Hepatocyte (in vitro differentiated cells): ENCODE measurements at regions not wholly inside any gene's neighbourhood (a gene's known extent, or its start where the extent isn't known, plus 50 kb on each side); places are given as distances from the start of the nearest gene placed in this dataset.

Experiments
- DNase-seq: peaks from one replicate; pipeline ENCODE4 v3.0.0-alpha.2; 2016; ENCODE audit warnings: low spot score
- H2AFZ ChIP-seq: fragments of 200-600 bp; sonication (generic); 2 replicates; pipeline ENCODE4 v1.6.0; 2016; ENCODE audit warnings: antibody characterized with exemption, mild to moderate bottlenecking
- H3K27ac ChIP-seq: fragments of 200-600 bp; sonication (generic); 2 replicates; pipeline ENCODE4 v1.5.1; 2016; ENCODE audit warnings: mild to moderate bottlenecking
- H3K27me3 ChIP-seq: fragments of 200-600 bp; sonication (generic); 2 replicates; pipeline ENCODE4 v1.6.1; 2016
- H3K36me3 ChIP-seq: fragments of 200-600 bp; sonication (generic); replicated peaks from 2 replicates; pipeline ENCODE4 v1.5.1; 2016; ENCODE audit warnings: low read depth; ENCODE audit not compliant: insufficient read depth
- H3K4me1 ChIP-seq: fragments of 200-600 bp; sonication (generic); 2 replicates; pipeline ENCODE4 v1.5.1; 2016; ENCODE audit warnings: mild to moderate bottlenecking, moderate library complexity; ENCODE audit not compliant: insufficient read depth
- H3K4me2 ChIP-seq: fragments of 200-600 bp; sonication (generic); 2 replicates; pipeline ENCODE4 v1.6.0; 2016
- H3K4me3 ChIP-seq: fragments of 200-600 bp; sonication (generic); 2 replicates; pipeline ENCODE4 v1.5.1; 2016; ENCODE audit warnings: mild to moderate bottlenecking
- H3K79me2 ChIP-seq: fragments of 200-600 bp; sonication (generic); 2 replicates; pipeline ENCODE4 v1.6.0; 2017; ENCODE audit warnings: mild to moderate bottlenecking
- H3K9me2 ChIP-seq: fragments of 200-600 bp; sonication (generic); replicated peaks from 2 replicates; pipeline ENCODE4 v1.6.0; 2017; ENCODE audit warnings: mild to moderate bottlenecking; ENCODE audit not compliant: insufficient read depth
- H3K9me3 ChIP-seq: fragments of 200-600 bp; sonication (generic); 2 replicates; pipeline ENCODE4 v1.5.1; 2016; ENCODE audit warnings: low read depth, mild to moderate bottlenecking
- H4K20me1 ChIP-seq: fragments of 200-600 bp; sonication (generic); 2 replicates; pipeline ENCODE4 v1.6.0; 2016; ENCODE audit warnings: mild to moderate bottlenecking; ENCODE audit not compliant: insufficient read depth, poor library complexity, severe bottlenecking
- EZH2 ChIP-seq: fragments of 200-600 bp; sonication (generic); IDR thresholded peaks from 2 replicates; pipeline ENCODE4 v1.6.1; 2016; ENCODE audit warnings: antibody characterized with exemption, mild to moderate bottlenecking, borderline replicate concordance
- EZH2phosphoT487 ChIP-seq: fragments of 200-600 bp; sonication (generic); IDR thresholded peaks from one replicate; pipeline ENCODE4 v1.6.1; 2018; ENCODE audit warnings: antibody characterized with exemption, mild to moderate bottlenecking, low read depth, moderate library complexity; ENCODE audit not compliant: unreplicated experiment, severe bottlenecking
- WGBS: methylation state at CpG from one replicate; pipeline ENCODE4 v1.1.6; 2016; ENCODE audit warnings: low lambda C conversion rate; ENCODE audit errors: missing lambda C conversion rate; 5-methylcytosine and 5-hydroxymethylcytosine counted together
- TF ChIP-seq, protein P1 (sequence below): fragments of 200-600 bp; sonication (generic); IDR thresholded peaks from 2 replicates; pipeline ENCODE4 v1.5.1; 2016; ENCODE audit warnings: antibody characterized with exemption, mild to moderate bottlenecking; ENCODE audit not compliant: poor library complexity

DNA sequence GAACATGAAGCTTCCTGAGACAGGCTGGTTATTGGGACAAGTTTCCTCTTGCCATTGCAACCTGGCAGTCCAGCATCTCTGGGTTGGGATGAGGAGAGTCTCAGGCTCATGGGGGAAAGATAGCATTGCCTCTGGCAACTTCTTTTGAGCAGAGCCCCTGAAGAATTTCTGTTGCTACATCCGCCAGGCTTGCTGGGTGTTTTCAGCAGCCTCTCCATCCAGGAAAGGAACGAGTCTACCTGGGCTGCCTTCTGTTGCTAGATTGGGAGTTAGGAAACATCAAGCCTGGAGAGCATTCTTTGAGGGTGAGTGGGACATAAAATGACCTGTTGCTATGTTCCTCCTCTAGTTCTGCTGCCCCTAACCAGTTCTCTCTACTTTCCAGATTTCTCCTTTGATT lies 313.5 kb downstream of the RFPL4B start:
- WGBS, result 72% methylated on average over 2 of the region's 2 CpGs
- DNase-seq, result no peak
- H2AFZ ChIP-seq, result no peak overlapping the region

DNA sequence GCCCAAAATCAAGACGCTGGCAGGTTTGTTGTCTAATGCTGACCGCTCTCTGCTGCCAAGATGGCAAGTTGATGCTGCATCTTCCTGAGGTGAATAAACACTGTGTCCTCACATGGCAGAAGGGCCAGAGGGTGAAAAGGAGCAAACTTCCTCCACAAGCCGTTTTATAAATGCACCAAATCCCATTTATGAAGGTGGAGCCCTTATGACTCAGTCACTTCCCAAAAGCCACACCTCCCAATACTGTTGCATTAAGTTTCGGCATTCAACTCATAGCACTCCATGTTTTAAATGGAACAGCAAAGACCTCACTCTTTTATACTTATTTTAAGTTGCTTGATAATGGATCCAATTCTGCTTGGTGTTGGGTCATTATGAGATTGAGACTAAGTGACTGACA lies 316.6 kb downstream of the RFPL4B start:
- Histone ChIP-seq H3K4me3 (no peak overlapping the region), H3K9me2 (no peaks in the 10 kb centered on the region), H3K79me2 (no peaks in the 10 kb centered on the region), H2AFZ (no peak overlapping the region), H3K9me3 (no peaks in the 10 kb centered on the region), H3K36me3 (no peaks in the 10 kb centered on the region), H3K4me1 (no peaks in the 10 kb centered on the region), H3K27me3 (no peaks in the 10 kb centered on the region), H3K27ac (no peak overlapping the region), H3K4me2 (no peak overlapping the region), H4K20me1 (no peaks in the 10 kb centered on the region)
- WGBS, result 80% methylated on average over 4 of the region's 4 CpGs
- no peak for DNase-seq
- TF ChIP-seq EZH2, result no peak
- no peak for TF ChIP-seq EZH2phosphoT487
- TF ChIP-seq, protein P1, sequence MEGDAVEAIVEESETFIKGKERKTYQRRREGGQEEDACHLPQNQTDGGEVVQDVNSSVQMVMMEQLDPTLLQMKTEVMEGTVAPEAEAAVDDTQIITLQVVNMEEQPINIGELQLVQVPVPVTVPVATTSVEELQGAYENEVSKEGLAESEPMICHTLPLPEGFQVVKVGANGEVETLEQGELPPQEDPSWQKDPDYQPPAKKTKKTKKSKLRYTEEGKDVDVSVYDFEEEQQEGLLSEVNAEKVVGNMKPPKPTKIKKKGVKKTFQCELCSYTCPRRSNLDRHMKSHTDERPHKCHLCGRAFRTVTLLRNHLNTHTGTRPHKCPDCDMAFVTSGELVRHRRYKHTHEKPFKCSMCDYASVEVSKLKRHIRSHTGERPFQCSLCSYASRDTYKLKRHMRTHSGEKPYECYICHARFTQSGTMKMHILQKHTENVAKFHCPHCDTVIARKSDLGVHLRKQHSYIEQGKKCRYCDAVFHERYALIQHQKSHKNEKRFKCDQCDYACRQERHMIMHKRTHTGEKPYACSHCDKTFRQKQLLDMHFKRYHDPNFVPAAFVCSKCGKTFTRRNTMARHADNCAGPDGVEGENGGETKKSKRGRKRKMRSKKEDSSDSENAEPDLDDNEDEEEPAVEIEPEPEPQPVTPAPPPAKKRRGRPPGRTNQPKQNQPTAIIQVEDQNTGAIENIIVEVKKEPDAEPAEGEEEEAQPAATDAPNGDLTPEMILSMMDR, result no peak

More for the DNA sequence above, 313.5 kb downstream of the RFPL4B start:
- Histone ChIP-seq H3K9me3 (no peaks in the 10 kb centered on the region), H3K79me2 (no peaks in the 10 kb centered on the region), H3K9me2 (no peaks in the 10 kb centered on the region), H4K20me1 (no peaks in the 10 kb centered on the region), H3K27me3 (no peaks in the 10 kb centered on the region), H3K36me3 (no peaks in the 10 kb centered on the region), H3K27ac (no peak overlapping the region), H3K4me1 (no peaks in the 10 kb centered on the region), H3K4me3 (no peak overlapping the region), H3K4me2 (no peak overlapping the region)
- TF ChIP-seq, protein P1, result no peak

DNA sequence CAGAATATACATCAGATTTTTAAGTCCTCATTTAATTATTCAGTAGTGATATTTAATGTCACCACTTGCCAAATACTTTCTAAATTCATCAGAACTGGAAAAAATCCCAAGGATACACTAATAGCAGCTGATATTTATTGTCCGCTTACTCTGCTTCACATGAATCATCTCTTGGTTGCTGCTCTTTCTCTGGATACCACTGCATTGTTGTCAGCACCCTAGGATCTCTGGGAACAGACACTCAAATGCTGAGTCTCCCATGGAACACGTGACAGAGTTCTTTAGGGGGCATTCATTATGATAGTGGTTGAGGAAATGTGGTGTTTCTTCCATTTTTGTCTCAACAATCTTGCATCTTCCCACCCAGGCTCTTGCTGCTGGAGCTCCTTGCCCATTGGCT lies 318.0 kb downstream of the RFPL4B start:
- Histone ChIP-seq H3K4me1 (no peaks in the 10 kb centered on the region), H3K9me3 (no peaks in the 10 kb centered on the region), H3K4me3 (no peak overlapping the region), H3K36me3 (no peaks in the 10 kb centered on the region), H3K27ac (no peak overlapping the region), H2AFZ (no peak overlapping the region), H4K20me1 (no peaks in the 10 kb centered on the region), H3K4me2 (no peak overlapping the region), H3K79me2 (no peaks in the 10 kb centered on the region), H3K27me3 (no peaks in the 10 kb centered on the region), H3K9me2 (no peaks in the 10 kb centered on the region)
- WGBS, result 87% methylated on average over 2 of the region's 2 CpGs
- DNase-seq, result no peak
- TF ChIP-seq, protein P1, result no peak
- TF ChIP-seq EZH2, result no peak
- no peak for TF ChIP-seq EZH2phosphoT487

DNA sequence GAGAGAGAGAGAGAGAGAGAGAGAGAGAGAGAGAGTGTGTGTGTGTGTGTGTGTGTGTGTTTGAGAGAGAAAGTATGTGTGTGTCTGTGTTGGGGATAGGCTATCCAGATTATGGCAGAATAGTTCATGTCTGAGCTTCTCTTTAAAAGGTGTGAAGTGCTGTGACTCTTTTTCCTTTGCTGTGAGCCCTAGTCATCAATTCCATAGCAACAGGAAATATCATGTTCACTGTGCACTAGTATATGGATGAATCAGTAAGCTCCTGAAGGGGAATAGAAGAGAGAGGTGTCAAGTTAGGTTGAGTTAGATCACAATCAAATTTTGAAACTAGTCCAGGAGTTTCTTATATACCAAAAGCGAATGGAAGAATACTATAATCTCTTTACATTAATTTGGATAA lies 318.7 kb downstream of the RFPL4B start:
- no peaks in the 10 kb centered on the region for H4K20me1 ChIP-seq
- H3K27ac ChIP-seq, result no peak overlapping the region
- no peaks in the 10 kb centered on the region for H3K9me3 ChIP-seq
- no peak overlapping the region for H2AFZ ChIP-seq
- no peaks in the 10 kb centered on the region for H3K79me2 ChIP-seq
- no peak for DNase-seq
- TF ChIP-seq EZH2, result no peak
- no peaks in the 10 kb centered on the region for H3K27me3 ChIP-seq
- no peak overlapping the region for H3K4me2 ChIP-seq
- WGBS, result 86% methylated on average over 1 of the region's 1 CpG
- no peaks in the 10 kb centered on the region for H3K36me3 ChIP-seq
- H3K9me2 ChIP-seq, result no peaks in the 10 kb centered on the region
- H3K4me3 ChIP-seq, result no peak overlapping the region
- no peaks in the 10 kb centered on the region for H3K4me1 ChIP-seq
